NT2/D1 (cell line): ENCODE measurements at regions not wholly inside any gene's neighbourhood (a gene's known extent, or its start where the extent isn't known, plus 50 kb on each side); places are given as distances from the start of the nearest gene placed in this dataset.

Experiments
- DNase-seq: peaks from one replicate; pipeline ENCODE4 v3.0.0-alpha.2; 2011; ENCODE audit warnings: low read depth, low spot score
- H3K27me3 ChIP-seq: 2 replicates; pipeline ENCODE4 v1.6.0; 2011; ENCODE audit warnings: mild to moderate bottlenecking; ENCODE audit not compliant: insufficient read length, insufficient read depth
- H3K36me3 ChIP-seq: 2 replicates; pipeline ENCODE4 v1.6.1; 2011; ENCODE audit warnings: mild to moderate bottlenecking, low read length, mixed read lengths; ENCODE audit not compliant: insufficient read depth, insufficient read length
- H3K4me1 ChIP-seq: 2 replicates; pipeline ENCODE4 v1.5.1; 2011; ENCODE audit not compliant: insufficient read depth, insufficient read length
- H3K4me3 ChIP-seq: 2 replicates; pipeline ENCODE4 v1.5.1; 2011; ENCODE audit warnings: low read depth; ENCODE audit not compliant: insufficient read length
- H3K9ac ChIP-seq: 2 replicates; pipeline ENCODE4 v1.6.0; 2011; ENCODE audit warnings: low read depth; ENCODE audit not compliant: insufficient read length
- H3K9me3 ChIP-seq: 2 replicates; pipeline ENCODE4 v1.5.1; 2011; ENCODE audit warnings: mild to moderate bottlenecking, low read length; ENCODE audit not compliant: insufficient read depth
- SUZ12 ChIP-seq: IDR thresholded peaks from 2 replicates; pipeline ENCODE4 v1.6.1; 2011; ENCODE audit not compliant: insufficient read length, insufficient read depth; ENCODE audit errors: extremely low read depth
- YY1 ChIP-seq: IDR thresholded peaks from 2 replicates; pipeline ENCODE4 v1.6.1; 2011; ENCODE audit not compliant: insufficient read length, insufficient read depth
- ZNF274 ChIP-seq: IDR thresholded peaks from 2 replicates; pipeline ENCODE4 v1.6.1; 2011; ENCODE audit warnings: mild to moderate bottlenecking, low read depth, low read length

DNA sequence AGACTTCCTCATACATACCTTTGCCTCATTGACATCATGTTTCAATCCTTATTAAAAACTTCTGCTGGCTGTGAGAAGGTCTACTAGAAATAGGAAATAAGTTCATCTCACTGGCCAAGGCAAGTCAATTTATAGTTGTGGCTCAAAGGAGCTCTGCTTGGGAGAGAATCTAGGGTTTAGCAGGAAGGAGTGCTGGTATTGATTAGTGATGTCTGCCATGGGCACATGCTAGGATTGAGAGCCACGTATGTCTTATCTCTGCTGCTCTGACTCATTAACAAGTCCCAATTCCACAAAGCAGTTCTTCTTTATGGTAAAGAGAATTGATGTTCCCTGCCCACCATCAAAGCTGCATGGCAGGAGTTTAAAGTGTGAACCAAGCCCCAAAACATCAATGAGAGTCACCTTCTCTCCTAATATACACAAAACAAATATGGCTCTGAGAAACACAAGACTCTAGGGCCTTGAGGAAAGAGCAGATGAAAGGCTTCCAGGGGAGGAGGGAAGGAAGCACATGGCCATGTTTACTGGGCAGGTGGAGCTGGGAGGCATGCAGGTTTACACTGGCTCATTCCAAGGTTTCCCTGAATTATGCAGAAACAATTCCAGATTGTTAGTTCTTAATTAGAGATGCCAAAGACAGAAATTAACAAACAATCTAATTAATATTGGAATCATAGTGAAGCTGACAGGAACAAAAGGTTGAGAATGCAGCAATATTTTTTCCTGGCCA, 931.9 kb upstream of the TMEM132C start:
- Histone ChIP-seq H3K36me3 (no peaks in the 10 kb centered on the region), H3K27me3 (no peaks in the 10 kb centered on the region), H3K4me3 (no peak overlapping the region), H3K4me1 (no peaks in the 10 kb centered on the region), H3K9me3 (0 out of 2 replicates have a peak, but pooled peaks cover 4% of the 10 kb centered on the region), H3K9ac (no peak overlapping the region)
- no peak for DNase-seq
- TF ChIP-seq YY1 (no peak), ZNF274 (no peak), SUZ12 (no peak)

DNA sequence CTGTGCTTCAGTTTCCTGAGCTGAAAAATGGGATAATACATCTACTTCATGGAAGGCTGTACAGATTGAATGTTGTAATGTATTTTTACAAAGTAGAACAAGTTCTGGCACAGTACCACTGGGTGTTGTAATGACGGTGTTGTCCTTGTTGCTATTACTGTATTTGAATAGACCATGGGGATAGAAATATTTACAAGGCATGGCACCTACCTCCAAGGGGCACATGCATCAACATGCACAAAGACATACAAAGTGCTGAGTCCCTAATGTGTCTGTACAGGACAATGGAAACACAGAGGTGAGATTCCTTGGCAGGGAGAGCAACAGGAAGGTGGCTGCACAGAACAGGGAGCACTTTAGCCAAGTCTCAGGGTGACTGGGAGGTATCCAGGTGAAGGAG, 930.6 kb upstream of the TMEM132C start:
- 0 out of 2 replicates have a peak, but pooled peaks cover 4% of the 10 kb centered on the region for H3K9me3 ChIP-seq
- no peak overlapping the region for H3K9ac ChIP-seq
- no peak for TF ChIP-seq SUZ12
- TF ChIP-seq YY1: no peak
- TF ChIP-seq ZNF274: no peak
- no peaks in the 10 kb centered on the region for H3K4me1 ChIP-seq
- H3K4me3 ChIP-seq: no peak overlapping the region
- H3K36me3 ChIP-seq: no peaks in the 10 kb centered on the region
- no peaks in the 10 kb centered on the region for H3K27me3 ChIP-seq
- DNase-seq: no peak

DNA sequence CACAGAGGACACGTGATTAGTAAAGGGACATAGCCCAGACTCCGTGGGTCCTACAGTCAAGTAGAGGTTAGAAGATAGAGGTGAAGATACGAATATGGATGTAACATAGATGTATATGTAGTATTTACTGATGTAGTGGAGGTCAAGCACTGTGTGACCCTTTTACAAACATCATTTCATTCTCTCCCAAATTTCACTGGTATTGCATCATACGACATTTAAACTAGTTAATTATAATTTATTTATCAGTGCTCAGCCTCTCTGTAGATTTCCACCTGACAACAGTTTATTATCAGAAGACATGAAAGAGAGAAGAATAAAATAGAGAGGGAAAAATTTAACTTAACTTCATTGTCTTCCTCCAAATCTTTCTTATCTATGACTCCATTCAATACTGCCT, 927.9 kb upstream of the TMEM132C start:
- Histone ChIP-seq H3K36me3 (no peaks in the 10 kb centered on the region), H3K4me3 (no peak overlapping the region), H3K27me3 (no peaks in the 10 kb centered on the region), H3K4me1 (no peaks in the 10 kb centered on the region), H3K9me3 (0 out of 2 replicates have a peak, but pooled peaks cover 4% of the 10 kb centered on the region), H3K9ac (no peak overlapping the region)
- no peak for TF ChIP-seq SUZ12
- no peak for TF ChIP-seq ZNF274
- TF ChIP-seq YY1: no peak
- DNase-seq: no peak

DNA sequence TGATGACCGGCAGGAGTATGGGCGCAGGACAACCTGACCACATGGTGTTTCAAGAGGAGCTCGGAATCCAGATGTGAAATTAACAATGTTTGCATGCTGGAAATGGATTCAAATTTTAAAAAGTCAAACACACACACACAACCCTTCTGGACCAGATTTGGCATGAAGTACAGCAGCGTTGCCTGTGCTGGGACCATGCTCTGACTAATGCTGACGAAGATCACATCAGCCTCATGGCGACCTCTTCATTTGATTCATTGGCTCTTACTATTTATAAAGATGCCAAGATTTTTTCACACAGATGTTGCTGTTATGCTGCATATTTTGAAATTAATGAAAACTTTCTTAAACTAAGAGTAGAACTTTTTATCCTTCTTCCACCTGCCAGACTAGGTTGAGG, 926.6 kb upstream of the TMEM132C start:
- no peak for DNase-seq
- H3K9ac ChIP-seq: no peak overlapping the region

DNA sequence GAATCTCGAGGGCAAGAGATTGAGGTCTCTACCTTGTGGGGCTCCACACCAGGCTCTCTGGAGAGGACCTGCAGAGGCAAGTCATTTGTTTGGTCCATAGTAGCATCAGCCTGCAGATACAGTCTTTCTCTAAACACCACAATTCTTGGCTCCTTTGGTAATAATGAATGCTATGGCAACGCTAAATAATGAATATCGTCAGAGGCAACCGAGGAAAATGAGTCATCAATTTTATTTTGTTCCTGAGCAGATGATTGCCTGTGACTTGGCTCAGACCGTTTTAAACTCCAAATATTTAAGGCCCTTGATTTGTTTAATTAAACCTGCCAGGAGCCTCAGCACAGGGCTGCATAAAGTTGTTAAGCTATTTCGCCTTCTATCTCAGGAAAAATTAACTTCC, 924.1 kb upstream of the TMEM132C start:
- H3K36me3 ChIP-seq: no peaks in the 10 kb centered on the region
- H3K4me3 ChIP-seq: no peak overlapping the region
- H3K9ac ChIP-seq: no peak overlapping the region
- no peak for DNase-seq
- H3K9me3 ChIP-seq: peaks cover 3% of the 10 kb centered on the region; the same call in 1 of the 2 replicates
- no peaks in the 10 kb centered on the region for H3K4me1 ChIP-seq
- no peaks in the 10 kb centered on the region for H3K27me3 ChIP-seq
- TF ChIP-seq ZNF274 (no peak), YY1 (no peak), SUZ12 (no peak)

More for the DNA sequence above, 926.6 kb upstream of the TMEM132C start:
- Histone ChIP-seq H3K27me3 (no peaks in the 10 kb centered on the region), H3K4me3 (no peak overlapping the region), H3K36me3 (no peaks in the 10 kb centered on the region), H3K9me3 (no peaks in the 10 kb centered on the region), H3K4me1 (no peaks in the 10 kb centered on the region)
- TF ChIP-seq YY1 (no peak), SUZ12 (no peak), ZNF274 (no peak)

DNA sequence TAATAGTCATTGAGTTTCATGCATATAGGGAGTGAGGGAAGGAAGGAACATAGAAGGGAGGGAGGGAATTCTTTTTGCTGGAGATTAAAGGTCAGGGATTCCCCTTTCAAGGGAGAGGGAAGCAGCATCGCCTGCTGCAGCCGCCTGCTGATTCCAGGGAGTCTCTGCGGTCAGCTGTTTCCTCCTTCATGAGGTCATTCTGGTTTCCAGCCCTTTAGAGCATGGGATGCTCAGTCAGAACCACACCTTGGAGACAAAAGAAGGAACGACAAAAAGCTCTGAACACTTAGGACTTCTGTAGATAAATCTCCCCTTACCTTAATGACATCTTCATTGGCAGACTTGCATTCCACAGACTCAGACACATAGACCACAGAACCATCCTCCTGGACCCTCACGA, 923.0 kb upstream of the TMEM132C start:
- no peak overlapping the region for H3K9ac ChIP-seq
- TF ChIP-seq ZNF274 (no peak), YY1 (no peak), SUZ12 (no peak)

DNA sequence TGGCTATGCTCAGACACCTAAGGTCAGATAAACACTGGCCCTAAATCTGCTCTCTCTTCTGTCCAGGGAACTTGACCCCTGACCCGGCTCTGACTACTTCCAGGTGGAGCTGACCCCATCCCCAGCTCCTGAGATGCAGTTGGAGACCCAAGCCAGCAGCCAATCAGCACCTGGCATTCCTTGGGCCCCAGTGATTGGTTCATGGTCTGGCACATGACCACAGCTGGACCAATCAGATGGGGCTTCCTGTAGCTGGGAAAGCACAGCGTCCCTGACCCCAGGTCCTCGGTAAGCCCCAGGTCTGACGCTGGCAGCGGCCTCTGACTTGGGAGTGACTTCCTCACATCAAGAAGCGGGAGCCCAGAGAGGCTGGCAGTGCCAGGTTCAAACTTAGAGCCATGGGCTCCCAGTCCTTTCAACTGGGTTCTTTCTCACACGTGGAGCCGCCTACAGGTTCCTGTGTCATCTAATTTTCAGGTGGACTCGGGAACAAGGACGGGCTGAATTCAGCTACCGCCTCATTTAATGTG, 915.4 kb upstream of the TMEM132C start:
- Histone ChIP-seq H3K36me3 (no peaks in the 10 kb centered on the region), H3K4me1 (no peaks in the 10 kb centered on the region), H3K4me3 (no peak overlapping the region), H3K9ac (no peak overlapping the region), H3K27me3 (no peaks in the 10 kb centered on the region), H3K9me3 (peaks cover 8% of the 10 kb centered on the region; the same call in 1 of the 2 replicates)
- no peak for DNase-seq
- no peak for TF ChIP-seq SUZ12
- no peak for TF ChIP-seq ZNF274
- TF ChIP-seq YY1: no peak

More for the DNA sequence above, 923.0 kb upstream of the TMEM132C start:
- Histone ChIP-seq H3K9me3 (peaks cover 3% of the 10 kb centered on the region; the same call in 1 of the 2 replicates), H3K4me1 (no peaks in the 10 kb centered on the region), H3K4me3 (no peak overlapping the region), H3K36me3 (no peaks in the 10 kb centered on the region), H3K27me3 (no peaks in the 10 kb centered on the region)
- no peak for DNase-seq
